IMR-90 (cell line): ENCODE measurements at regions not wholly inside any gene's neighbourhood (a gene's known extent, or its start where the extent isn't known, plus 50 kb on each side); places are given as distances from the start of the nearest gene placed in this dataset.
A peak's percentile ranks its signal among the peaks of the same experiment; 100 is the strongest.

Experiments used
- ATAC-seq: fragments of 200-7000 bp; cut with Tn5 transposase; 2 replicates; pipeline ENCODE4 v1.9.1; 2020; ENCODE audit warnings: low read depth, mild to moderate bottlenecking, moderate library complexity
- BruUV-seq: library from RNA; stranded (reverse); fragments of 400-500 nt; replicated peaks from 2 replicates; lab custom pipeline; 2021; lab: Mats Ljungman, UMichigan
- CTCF ChIA-PET: fragments of 300-600 bp; formaldehyde crosslinking; extraction: SDS; loops from one replicate; lab custom pipeline; 2021; ENCODE audit warnings: antibody characterized with exemption; lab: Yijun Ruan, JAX
- POLR2A ChIA-PET: fragments of 300-600 bp; sonication (Branson Sonifier 250); formaldehyde crosslinking; loops from one replicate; lab custom pipeline; 2022; ENCODE audit warnings: antibody characterized with exemption; ENCODE audit not compliant: unreplicated experiment; lab: Charles Lee
- DNase-seq: peaks from one replicate; pipeline ENCODE4 v3.0.0; 2013
- H2AFZ ChIP-seq: replicated peaks from 2 replicates; pipeline ENCODE3; 2013; ENCODE audit warnings: low read length, mild to moderate bottlenecking; ENCODE audit not compliant: poor library complexity
- H2AK5ac ChIP-seq: 2 replicates; pipeline ENCODE4 v1.6.1; 2013; ENCODE audit warnings: low read depth, low read length, inconsistent platforms
- H2AK9ac ChIP-seq: replicated peaks from 2 replicates; pipeline ENCODE3; 2013; ENCODE audit warnings: mild to moderate bottlenecking, low read depth, low read length, moderate library complexity; ENCODE audit not compliant: poor library complexity
- H2BK120ac ChIP-seq: 2 replicates; pipeline ENCODE4 v1.6.1; 2013; ENCODE audit warnings: low read depth, low read length, inconsistent platforms
- H2BK15ac ChIP-seq: 3 replicates; pipeline ENCODE4 v1.6.1; 2013; ENCODE audit warnings: low read depth, low read length, inconsistent platforms
- H2BK20ac ChIP-seq: 2 replicates; pipeline ENCODE4 v1.6.1; 2013; ENCODE audit warnings: low read depth, mild to moderate bottlenecking, inconsistent platforms, low read length, moderate library complexity
- H2BK5ac ChIP-seq: 2 replicates; pipeline ENCODE4 v1.6.1; 2013; ENCODE audit warnings: mild to moderate bottlenecking, low read depth, low read length, inconsistent platforms; ENCODE audit not compliant: poor library complexity, severe bottlenecking
- H3K14ac ChIP-seq: replicated peaks from 2 replicates; pipeline ENCODE4 v1.6.1; 2013; ENCODE audit warnings: low read depth, low read length, inconsistent platforms
- H3K18ac ChIP-seq: 2 replicates; pipeline ENCODE4 v1.6.1; 2013; ENCODE audit warnings: low read depth, low read length, control low read depth
- H3K23ac ChIP-seq: 2 replicates; pipeline ENCODE4 v1.6.1; 2013; ENCODE audit warnings: low read depth, low read length, inconsistent platforms
- H3K27ac ChIP-seq: 2 replicates; pipeline ENCODE4 v1.5.1; 2013; ENCODE audit warnings: mild to moderate bottlenecking, control low read depth, low read length; ENCODE audit not compliant: insufficient read depth
- H3K27me3 ChIP-seq: 2 replicates; pipeline ENCODE4 v1.6.1; 2013; ENCODE audit warnings: low read length; ENCODE audit not compliant: control insufficient read depth, insufficient read depth
- H3K36me3 ChIP-seq: 2 replicates; pipeline ENCODE4 v1.6.1; 2013; ENCODE audit warnings: low read length, mixed read lengths; ENCODE audit not compliant: control insufficient read depth, insufficient read depth
- H3K4ac ChIP-seq: 2 replicates; pipeline ENCODE4 v1.6.1; 2013; ENCODE audit warnings: low read depth, low read length, inconsistent platforms
- H3K4me1 ChIP-seq: 2 replicates; pipeline ENCODE4 v1.6.1; 2013; ENCODE audit warnings: low read length, mixed read lengths; ENCODE audit not compliant: control insufficient read depth, insufficient read depth
- H3K4me2 ChIP-seq: 2 replicates; pipeline ENCODE4 v1.6.1; 2013; ENCODE audit warnings: low read depth, mild to moderate bottlenecking, control low read depth, low read length, moderate library complexity
- H3K4me3 ChIP-seq: 2 replicates; pipeline ENCODE4 v1.5.1; 2013; ENCODE audit warnings: low read depth, mild to moderate bottlenecking, control low read depth, low read length, moderate library complexity; ENCODE audit not compliant: insufficient read depth
- H3K56ac ChIP-seq: 2 replicates; pipeline ENCODE4 v1.6.1; 2013; ENCODE audit warnings: low read length, inconsistent platforms; ENCODE audit not compliant: insufficient read depth; ENCODE audit errors: extremely low read depth
- H3K79me1 ChIP-seq, 2 experiments: 2 replicates each; pipeline ENCODE4 v1.6.1; 2013; ENCODE audit warnings: low read length in 2 of 2, inconsistent platforms in 1 of 2, low read depth in 1 of 2
- H3K9ac ChIP-seq: 2 replicates; pipeline ENCODE4 v1.6.1; 2013; ENCODE audit warnings: low read depth, low read length, control low read depth
- H3K9me1 ChIP-seq: 2 replicates; pipeline ENCODE4 v1.6.1; 2013; ENCODE audit warnings: low read length, inconsistent platforms; ENCODE audit not compliant: insufficient read depth
- H3K9me3 ChIP-seq: 2 replicates; pipeline ENCODE4 v1.6.1; 2013; ENCODE audit warnings: low read length; ENCODE audit not compliant: control insufficient read depth, insufficient read depth
- H4K20me1 ChIP-seq: 2 replicates; pipeline ENCODE4 v1.6.1; 2013; ENCODE audit warnings: low read length, inconsistent platforms; ENCODE audit not compliant: insufficient read depth
- H4K5ac ChIP-seq: 2 replicates; pipeline ENCODE4 v1.6.1; 2013; ENCODE audit warnings: mild to moderate bottlenecking, low read depth, low read length, control low read depth
- H4K8ac ChIP-seq, 2 experiments: 2 replicates each; pipeline ENCODE4 v1.6.1; 2013; ENCODE audit warnings: low read depth in 2 of 2, low read length in 2 of 2, control low read depth in 1 of 2, inconsistent platforms in 1 of 2
- H4K91ac ChIP-seq: 2 replicates; pipeline ENCODE4 v1.6.1; 2013; ENCODE audit warnings: low read depth, low read length, inconsistent platforms; ENCODE audit not compliant: insufficient read depth
- CEBPB ChIP-seq: IDR thresholded peaks from 2 replicates; pipeline ENCODE4 v1.6.1; 2012; ENCODE audit warnings: low read depth, low read length, improper control_type of control experiment
- ELK1 ChIP-seq: fragments of 150-350 bp; IDR thresholded peaks from 2 replicates; pipeline ENCODE4 v1.6.1; 2016; ENCODE audit warnings: low read depth, mild to moderate bottlenecking, low read length, moderate library complexity, borderline replicate concordance
- POLR2A ChIP-seq: IDR thresholded peaks from 2 replicates; pipeline ENCODE4 v1.6.1; 2012; ENCODE audit warnings: mild to moderate bottlenecking, low read depth, low read length
- WGBS, 2 experiments: methylation state at CpG; one replicate each; pipeline versions ENCODE4 v1.1.5 to v1.1.7; 2013; ENCODE audit warnings: missing lambda C conversion rate in 2 of 2; ENCODE audit not compliant: insufficient read length in 1 of 2; ENCODE audit errors: extremely low coverage in 2 of 2; 5-methylcytosine and 5-hydroxymethylcytosine counted together
- dilution Hi-C: fragments of 300-500 bp; cut with HindIII; formaldehyde crosslinking; loops from one replicate; pipeline ENCODE4 v1.14.3; 2018; ENCODE audit warnings: low sequenced_read_pairs; ENCODE audit not compliant: unreplicated experiment
- in situ Hi-C: fragments of 300-500 bp; cut with MboI; formaldehyde crosslinking; loops from 3 replicates; pipeline ENCODE4 v1.14.3; 2019; ENCODE audit warnings: low sequenced_read_pairs, inconsistent platforms, mixed read lengths
- intact Hi-C: fragments of 100-400 bp; cut with micrococcal nuclease; formaldehyde crosslinking; loops from 2 replicates; pipeline ENCODE4 v1.10.0; 2022

- no peak overlapping the region for H2BK120ac ChIP-seq
- H4K5ac ChIP-seq = no peak overlapping the region
- H4K8ac ChIP-seq = 0 out of 4 replicates have a peak overlapping the region, but pooled peaks of 1 of the 2 experiments have one; percentile 1
- TF ChIP-seq ELK1 = no peak
- TF ChIP-seq POLR2A = no peak
- peak; percentile 81 for TF ChIP-seq CEBPB
- peak; percentile 87 for DNase-seq
- no peak overlapping the region for H3K14ac ChIP-seq
- no peak overlapping the region for H2AFZ ChIP-seq
- H4K91ac ChIP-seq = no peak overlapping the region
- peak overlapping the region; percentile 18; the same call in 1 of the 2 replicates for H3K4me3 ChIP-seq
- peak; percentile 77 for ATAC-seq
- H3K79me1 ChIP-seq = no peaks in the 10 kb centered on the region
- no peak overlapping the region for H2AK5ac ChIP-seq
- H3K9me1 ChIP-seq = no peaks in the 10 kb centered on the region
- no peaks in the 10 kb centered on the region for H3K9me3 ChIP-seq
- dilution Hi-C loops = no loop called here
- H3K27me3 ChIP-seq = peaks cover 4% of the 10 kb centered on the region; the same call in 1 of the 2 replicates
- no peak overlapping the region for H3K23ac ChIP-seq
- H3K4me2 ChIP-seq = peak overlapping the region; percentile 95
- H3K36me3 ChIP-seq = no peaks in the 10 kb centered on the region
- no peak overlapping the region; the same call in 1 of the 2 replicates for H3K9ac ChIP-seq
- no TSS peak for BruUV-seq
- H2BK15ac ChIP-seq = no peak overlapping the region
- H4K20me1 ChIP-seq = no peaks in the 10 kb centered on the region
- 92% methylated on average over 2 of the region's 8 CpGs; no CpG with 5 or more reads in 1 of the 2 experiments for WGBS, 2 experiments
- no peak overlapping the region for H2AK9ac ChIP-seq
- H3K56ac ChIP-seq = no peak overlapping the region
- H2BK5ac ChIP-seq = peak overlapping the region; percentile 35
- no peak overlapping the region for H3K4ac ChIP-seq
- no peak overlapping the region; the same call in 1 of the 2 replicates for H3K18ac ChIP-seq
- intact Hi-C loops = loop anchor here (5.0 kb wide), 1 partner anchor 101 kb away; the partner anchor contains the start of gene HOXA4
- no peak overlapping the region for H3K27ac ChIP-seq
- in situ Hi-C loops = no loop called here
- H2BK20ac ChIP-seq = no peak overlapping the region
- ChIA-PET POLR2A (no interaction called here), CTCF (interaction anchor here (1.0 kb wide), 1 partner anchor 11 kb away, joined by 3 read pairs; no protein-coding TSS in a partner anchor)
- H3K4me1 ChIP-seq = peaks cover 2% of the 10 kb centered on the region; the same call in 1 of the 2 replicates
Observed at GRCh38 chr7:27031289-27032172, 64.3 kb downstream of the HOXA1 start.
